Nephron (organoid): ENCODE measurements at regions not wholly inside any gene's neighbourhood (a gene's known extent, or its start where the extent isn't known, plus 50 kb on each side); places are given as distances from the start of the nearest gene placed in this dataset.
A peak's percentile ranks its signal among the peaks of the same experiment; 100 is the strongest.
"Not testable (repeated sequence)": the region's sequence is repeated elsewhere in the genome, so short reads cannot be mapped to it uniquely, and the experiment has no call there.

ENCODE experiments used
- H3K27ac Mint-ChIP-seq, 3 experiments: 2 replicates each; pipeline ENCODE4 v1.8.0; 2020; ENCODE audit warnings: mixed read lengths in 3 of 3, mild to moderate bottlenecking in 2 of 3, moderate library complexity in 1 of 3
- H3K27me3 Mint-ChIP-seq: 2 replicates; pipeline ENCODE4 v1.8.0; 2021; ENCODE audit warnings: low read depth, mild to moderate bottlenecking, moderate library complexity, mixed read lengths
- H3K36me3 Mint-ChIP-seq: 2 replicates; pipeline ENCODE4 v1.8.0; 2020; ENCODE audit warnings: low read depth, mixed read lengths
- H3K4me1 Mint-ChIP-seq: 2 replicates; pipeline ENCODE4 v1.8.0; 2020; ENCODE audit warnings: mixed read lengths
- H3K4me3 Mint-ChIP-seq, 3 experiments: 2 replicates each; pipeline ENCODE4 v1.8.0; 2020; ENCODE audit warnings: mild to moderate bottlenecking in 3 of 3, mixed read lengths in 3 of 3, moderate library complexity in 2 of 3
- H3K9me3 Mint-ChIP-seq: 2 replicates; pipeline ENCODE4 v1.8.0; 2020; ENCODE audit warnings: mixed read lengths
- CTCF ChIP-seq, 3 experiments: fragments of 200-600 bp; sonication (generic); IDR thresholded peaks; one replicate each; pipeline ENCODE4 v1.5.0; 2021; ENCODE audit warnings: antibody characterized with exemption in 3 of 3; ENCODE audit not compliant: unreplicated experiment in 3 of 3

GRCh38 chr4:52510939-52511565 lies 148.0 kb downstream of the USP46 start:
- H3K4me1 Mint-ChIP-seq: peaks cover 26% of the 10 kb centered on the region
- no peak for TF ChIP-seq CTCF (IDR thresholded peaks at IDR 0.05; ENCODE audit: unreplicated experiment in 3 of 3)
- H3K27ac Mint-ChIP-seq: peak overlapping the region; percentile 0 to 81 (median 65)
- no peaks in the 10 kb centered on the region for H3K36me3 Mint-ChIP-seq
- no peaks in the 10 kb centered on the region for H3K27me3 Mint-ChIP-seq
- H3K4me3 Mint-ChIP-seq: peak overlapping the region in 1 of 3 experiments; percentile 19
- H3K9me3 Mint-ChIP-seq: peaks cover 8% of the 10 kb centered on the region

- Mint-ChIP-seq H3K27ac (peak overlapping the region in 2 of 3 experiments; percentile 65 to 81), H3K36me3 (no peaks in the 10 kb centered on the region), H3K27me3 (no peaks in the 10 kb centered on the region), H3K9me3 (peaks cover 8% of the 10 kb centered on the region), H3K4me3 (no peak overlapping the region), H3K4me1 (peaks cover 26% of the 10 kb centered on the region)
- no peak for TF ChIP-seq CTCF (IDR thresholded peaks at IDR 0.05; ENCODE audit: unreplicated experiment in 3 of 3)
Measured at GRCh38 chr4:52511825-52512224, 147.3 kb downstream of the USP46 start.

- TF ChIP-seq CTCF (IDR thresholded peaks at IDR 0.05; ENCODE audit: unreplicated experiment in 3 of 3): no peak
- H3K36me3 Mint-ChIP-seq: no peaks in the 10 kb centered on the region
- H3K27me3 Mint-ChIP-seq: no peaks in the 10 kb centered on the region
- peak overlapping the region in 2 of 3 experiments; percentile 34 to 63 for H3K27ac Mint-ChIP-seq
- H3K4me1 Mint-ChIP-seq: peaks cover 22% of the 10 kb centered on the region
- H3K9me3 Mint-ChIP-seq: peaks cover 8% of the 10 kb centered on the region
- H3K4me3 Mint-ChIP-seq: no peak overlapping the region
Measured at GRCh38 chr4:52512291-52512690, 146.8 kb downstream of the USP46 start.

- not testable (repeated sequence) for H3K36me3 Mint-ChIP-seq, H3K27ac Mint-ChIP-seq, H3K4me3 Mint-ChIP-seq, H3K27me3 Mint-ChIP-seq, H3K4me1 Mint-ChIP-seq
- peaks cover 21% of the 10 kb centered on the region for H3K9me3 Mint-ChIP-seq
Measured at GRCh38 chr4:52522093-52522492, 137.0 kb downstream of the USP46 start.

- Mint-ChIP-seq H3K36me3 (no peaks in the 10 kb centered on the region), H3K27ac (no peak overlapping the region)
Measured at GRCh38 chr4:52529983-52530382, 129.1 kb downstream of the USP46 start.

GRCh38 chr4:52535793-52536192 lies 123.3 kb downstream of the USP46 start:
- peaks cover 9% of the 10 kb centered on the region for H3K4me1 Mint-ChIP-seq
- H3K36me3 Mint-ChIP-seq: peaks cover 6% of the 10 kb centered on the region
- TF ChIP-seq CTCF (IDR thresholded peaks at IDR 0.05; ENCODE audit: unreplicated experiment in 3 of 3): no peak
- no peak overlapping the region for H3K27ac Mint-ChIP-seq
- H3K9me3 Mint-ChIP-seq: peaks cover 11% of the 10 kb centered on the region
- no peak overlapping the region for H3K4me3 Mint-ChIP-seq
- peaks cover 3% of the 10 kb centered on the region for H3K27me3 Mint-ChIP-seq

More at GRCh38 chr4:52529983-52530382, 129.1 kb downstream of the USP46 start:
- Mint-ChIP-seq H3K9me3 (peaks cover 17% of the 10 kb centered on the region), H3K4me1 (no peaks in the 10 kb centered on the region), H3K4me3 (no peak overlapping the region), H3K27me3 (peaks cover 3% of the 10 kb centered on the region)
- no peak for TF ChIP-seq CTCF (IDR thresholded peaks at IDR 0.05; ENCODE audit: unreplicated experiment in 3 of 3)
